GM19463 (cell line): ENCODE measurements at regions not wholly inside any gene's neighbourhood (a gene's known extent, or its start where the extent isn't known, plus 50 kb on each side); places are given as distances from the start of the nearest gene placed in this dataset.
"Not testable (repeated sequence)": the region's sequence is repeated elsewhere in the genome, so short reads cannot be mapped to it uniquely, and the experiment has no call there.

Experiments
- ATAC-seq: cut with Tn5 transposase; IDR thresholded peaks from one replicate; pipeline ENCODE4 v1.9.1; 2021; ENCODE audit warnings: mild to moderate bottlenecking, moderate library complexity; ENCODE audit not compliant: unreplicated experiment

DNA sequence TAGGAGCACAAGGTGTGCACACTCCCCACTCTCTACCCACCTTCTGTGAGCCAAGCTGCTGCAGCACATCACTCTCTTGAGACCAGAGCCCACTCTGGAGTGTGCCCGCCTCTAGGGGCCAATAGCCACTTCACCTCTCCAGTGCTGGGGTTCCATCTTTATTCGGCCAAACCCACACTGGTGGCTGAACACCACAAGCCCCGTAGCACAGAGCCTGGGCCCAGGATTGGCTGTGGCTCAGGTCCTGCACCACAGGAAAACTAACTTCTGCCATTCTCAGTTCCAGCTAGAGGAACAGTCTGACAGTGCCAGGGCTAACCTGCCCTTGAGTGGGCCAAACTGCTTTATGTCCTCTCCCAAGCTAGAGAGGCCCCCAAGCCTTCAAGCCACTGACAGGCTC lies 111.0 kb upstream of the TOX3 start:
- ATAC-seq, result no peak

DNA sequence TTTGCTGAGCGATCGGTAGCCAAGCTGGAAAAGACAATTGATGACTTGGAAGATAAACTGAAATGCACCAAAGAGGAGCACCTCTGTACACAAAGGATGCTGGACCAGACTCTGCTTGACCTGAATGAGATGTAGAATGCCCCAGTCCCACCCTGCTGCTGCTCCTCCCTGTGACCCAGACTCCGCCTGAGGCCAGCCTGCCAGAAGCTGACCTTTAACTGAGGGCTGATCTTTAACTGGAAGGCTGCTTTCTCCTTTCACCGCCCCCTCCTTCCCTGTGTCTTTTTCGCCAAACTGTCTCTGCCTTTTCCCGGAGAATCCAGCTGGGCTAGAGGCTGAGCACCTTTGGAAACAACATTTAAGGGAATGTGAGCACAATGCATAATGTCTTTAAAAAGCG lies 109.0 kb upstream of the TOX3 start:
- not testable (repeated sequence) for ATAC-seq

DNA sequence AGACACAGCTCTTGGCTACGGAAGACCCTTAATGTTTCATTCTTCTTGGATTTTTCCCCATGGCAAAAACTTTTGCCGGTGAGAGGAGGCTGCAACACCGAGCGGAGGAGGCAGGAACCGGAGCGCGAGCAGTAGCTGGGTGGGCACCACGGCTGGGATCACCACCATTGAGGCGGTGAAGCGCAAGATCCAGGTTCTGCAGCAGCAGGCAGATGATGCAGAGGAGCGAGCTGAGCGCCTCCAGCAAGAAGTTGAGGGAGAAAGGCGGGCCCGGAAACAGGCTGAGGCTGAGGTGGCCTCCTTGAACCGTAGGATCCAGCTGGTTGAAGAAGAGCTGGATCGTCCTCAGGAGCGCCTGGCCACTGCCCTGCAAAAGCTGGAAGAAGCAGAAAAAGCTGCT lies 108.2 kb upstream of the TOX3 start:
- not testable (repeated sequence) for ATAC-seq

DNA sequence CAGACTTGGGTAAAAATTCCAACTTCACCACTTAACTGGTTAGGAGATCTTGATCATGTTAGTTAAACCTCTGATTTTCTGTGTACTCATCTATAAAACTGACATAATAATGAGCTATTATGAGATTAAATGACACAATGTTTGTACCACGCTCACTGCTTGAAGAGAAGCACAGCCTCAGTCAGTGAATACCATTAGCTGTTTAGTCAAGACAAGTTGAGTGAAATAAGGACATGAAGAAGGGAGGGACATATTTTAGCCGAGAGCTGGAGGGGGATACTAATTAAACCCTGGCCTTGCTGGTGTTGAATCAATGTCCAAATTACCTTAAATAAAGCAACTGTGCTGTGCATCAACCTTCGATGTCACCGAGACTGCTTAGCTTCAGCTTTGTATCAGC lies 105.1 kb upstream of the TOX3 start:
- ATAC-seq, result no peak

DNA sequence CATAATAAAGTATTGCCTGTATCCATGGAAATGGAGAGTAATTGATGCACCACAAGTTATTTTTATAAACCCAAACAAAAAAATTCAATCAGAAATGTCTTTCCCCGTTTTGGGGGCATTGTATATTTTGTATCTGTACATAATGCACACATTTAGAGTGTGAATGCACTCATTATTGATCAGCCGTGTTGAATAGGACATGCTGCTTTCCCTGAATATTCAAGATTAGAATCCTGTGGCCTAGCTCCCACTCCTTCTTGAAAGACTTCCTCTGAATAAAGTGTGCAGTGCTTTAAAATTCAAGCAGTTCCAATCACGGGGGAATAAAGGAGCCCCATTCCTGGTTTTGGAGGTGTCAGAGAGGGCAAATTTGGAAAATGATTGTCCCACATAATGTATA lies 103.8 kb upstream of the TOX3 start:
- ATAC-seq, result no peak

GRCh38 chr16:52650318-52650717 lies 103.4 kb upstream of the TOX3 start:
- ATAC-seq, result no peak

GRCh38 chr16:52649870-52650269 lies 102.9 kb upstream of the TOX3 start:
- no peak for ATAC-seq

DNA sequence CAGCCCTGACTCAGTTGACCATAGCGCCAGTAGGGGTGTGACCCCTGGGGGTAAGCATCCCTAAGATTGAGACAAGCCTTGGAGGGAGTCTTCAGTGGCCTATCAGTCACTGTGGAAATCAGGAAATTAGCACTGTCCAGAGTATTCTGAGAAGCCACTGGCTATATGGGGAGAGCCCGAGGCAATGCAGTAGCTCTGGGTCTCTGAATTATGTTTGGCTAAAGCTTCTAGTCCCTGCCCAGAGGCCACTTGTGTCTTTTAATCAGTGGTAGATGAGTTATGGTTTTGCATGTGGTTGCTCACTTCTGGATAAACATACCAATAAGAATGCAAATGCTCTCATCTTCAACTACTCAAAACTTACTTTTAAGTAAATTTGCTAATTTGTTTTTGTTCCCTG lies 100.6 kb upstream of the TOX3 start:
- ATAC-seq, result no peak

GRCh38 chr16:52643006-52643405 lies 96.1 kb upstream of the TOX3 start:
- ATAC-seq, result no peak

DNA sequence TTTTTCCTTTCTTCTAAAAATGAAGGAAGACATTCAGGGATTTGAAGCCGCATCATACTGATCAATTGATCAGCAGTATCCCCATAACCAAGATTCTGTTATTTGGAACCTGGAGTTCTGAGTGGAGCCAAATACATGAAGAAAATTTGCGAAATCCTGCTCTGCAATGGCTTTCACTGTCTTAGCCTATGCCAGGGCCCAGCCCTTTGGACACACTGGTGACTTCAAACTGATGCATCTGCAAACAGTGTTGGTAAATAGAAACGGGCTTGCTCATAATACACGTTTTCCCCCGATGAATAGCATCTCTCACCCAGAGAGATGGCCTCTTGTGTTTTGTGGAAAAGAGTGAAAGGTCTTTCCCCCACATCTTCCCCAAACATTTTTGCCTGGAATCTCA lies 87.6 kb upstream of the TOX3 start:
- no peak for ATAC-seq

DNA sequence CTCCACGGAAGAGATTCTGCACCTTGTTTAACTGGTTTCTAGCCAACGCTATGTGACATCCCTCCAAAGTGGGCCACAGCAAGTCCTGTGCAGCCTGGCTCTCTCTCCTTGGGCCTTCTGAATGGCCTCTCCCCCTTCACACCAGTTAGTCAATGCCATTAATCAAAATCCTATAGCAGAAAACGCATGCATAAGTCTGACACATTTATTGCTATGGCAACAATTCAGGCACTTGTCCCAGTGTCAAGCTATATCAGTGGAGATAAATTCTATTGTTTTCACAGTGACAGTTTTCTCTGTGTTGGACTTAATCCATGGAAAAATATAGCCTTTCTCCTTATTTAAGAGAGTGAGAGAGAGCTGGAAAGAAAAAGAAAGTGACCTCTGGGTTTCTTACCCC lies 87.2 kb upstream of the TOX3 start:
- ATAC-seq, result no peak

GRCh38 chr16:52633230-52633629 lies 86.3 kb upstream of the TOX3 start:
- ATAC-seq, result no peak

DNA sequence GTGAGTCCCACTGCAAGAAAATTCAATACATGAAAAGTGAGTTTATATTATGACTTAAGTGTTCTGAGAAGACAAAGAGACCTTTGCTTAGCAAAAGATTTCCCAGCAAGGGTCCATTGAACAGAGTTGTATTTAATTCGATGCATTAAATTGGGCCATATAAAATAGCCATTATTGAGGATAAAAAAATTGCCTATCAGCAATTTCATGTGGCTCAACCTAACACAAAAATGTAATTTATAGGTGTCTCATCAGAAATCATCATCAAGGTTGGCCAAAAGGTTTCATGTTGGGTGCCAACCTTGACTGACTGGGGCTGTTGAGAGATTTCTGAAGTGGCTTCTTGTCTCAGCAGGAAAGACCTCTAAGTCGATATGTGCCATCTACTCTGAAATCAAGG lies 84.8 kb upstream of the TOX3 start:
- ATAC-seq, result no peak

DNA sequence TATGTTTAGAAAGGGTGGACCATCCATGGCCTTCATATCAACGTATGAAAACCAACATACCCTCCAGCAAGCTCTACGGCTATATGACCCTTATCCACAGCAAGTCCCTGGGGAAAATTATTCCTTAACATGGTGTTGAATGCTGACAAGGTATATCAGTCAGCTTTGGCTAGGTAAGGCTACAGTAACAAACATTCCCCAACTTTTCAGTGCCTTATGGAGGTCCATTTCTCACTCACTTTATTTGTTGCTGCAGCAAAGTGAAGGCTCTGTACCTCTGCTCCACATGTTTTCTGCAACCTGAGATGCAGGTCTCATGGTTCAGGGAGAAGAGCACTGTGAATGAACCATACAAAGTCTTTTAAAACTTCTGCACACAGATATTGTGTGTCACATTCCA lies 83.8 kb upstream of the TOX3 start:
- ATAC-seq, result no peak

DNA sequence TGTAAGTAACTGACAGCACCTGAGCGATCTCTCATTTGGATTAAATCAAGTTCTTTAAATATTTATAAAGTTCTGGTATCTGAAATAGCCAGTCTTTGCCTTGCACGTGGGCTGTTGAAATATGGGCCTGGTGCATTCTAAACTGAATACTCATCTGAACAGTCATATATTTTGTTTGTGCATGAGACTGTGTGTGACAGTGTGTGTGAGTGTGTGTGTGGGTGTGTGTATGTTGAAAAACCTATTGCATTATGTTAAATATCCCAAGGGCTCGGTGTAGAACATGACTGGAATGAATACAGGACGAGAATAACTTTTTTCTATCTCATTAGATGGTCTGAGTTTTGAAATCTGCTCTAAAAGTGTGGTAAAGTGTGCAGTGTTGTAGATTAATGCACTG lies 82.4 kb upstream of the TOX3 start:
- no peak for ATAC-seq

- no peak for ATAC-seq
Measured at GRCh38 chr16:52624891-52625290, 77.9 kb upstream of the TOX3 start.

GRCh38 chr16:52621651-52622050 lies 74.7 kb upstream of the TOX3 start:
- no peak for ATAC-seq

- no peak for ATAC-seq
Measured at GRCh38 chr16:52618753-52619497, 72.0 kb upstream of the TOX3 start.

DNA sequence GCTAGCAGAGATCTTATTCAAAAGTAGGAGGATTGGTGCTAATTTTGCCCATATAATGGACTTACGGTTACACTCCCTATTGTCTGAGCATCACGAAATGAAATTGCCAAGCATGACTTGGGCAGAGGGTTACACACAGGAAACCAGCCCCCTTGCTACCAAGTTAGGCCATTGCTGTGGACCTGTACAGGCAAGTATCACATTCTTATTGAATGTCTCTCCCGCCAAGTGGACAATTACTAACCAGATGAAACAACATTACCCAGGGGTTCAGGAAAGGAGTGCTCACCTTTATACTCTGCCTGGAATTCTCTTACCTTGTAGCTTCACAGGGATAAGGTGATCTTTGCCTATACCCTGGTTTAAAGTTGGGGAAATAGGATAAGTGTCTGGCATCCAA lies 70.6 kb upstream of the TOX3 start:
- no peak for ATAC-seq

- ATAC-seq, result no peak
Measured at GRCh38 chr16:52613508-52613907, 66.6 kb upstream of the TOX3 start.

GRCh38 chr16:52611817-52612673 lies 65.1 kb upstream of the TOX3 start:
- ATAC-seq, result no peak

GRCh38 chr16:52603015-52603414 lies 56.1 kb upstream of the TOX3 start:
- ATAC-seq, result no peak
